ENCODE measurements at regions not wholly inside any gene's neighbourhood (a gene's known extent, or its start where the extent isn't known, plus 50 kb on each side); places are given as distances from the start of the nearest gene placed in this dataset.

DNA sequence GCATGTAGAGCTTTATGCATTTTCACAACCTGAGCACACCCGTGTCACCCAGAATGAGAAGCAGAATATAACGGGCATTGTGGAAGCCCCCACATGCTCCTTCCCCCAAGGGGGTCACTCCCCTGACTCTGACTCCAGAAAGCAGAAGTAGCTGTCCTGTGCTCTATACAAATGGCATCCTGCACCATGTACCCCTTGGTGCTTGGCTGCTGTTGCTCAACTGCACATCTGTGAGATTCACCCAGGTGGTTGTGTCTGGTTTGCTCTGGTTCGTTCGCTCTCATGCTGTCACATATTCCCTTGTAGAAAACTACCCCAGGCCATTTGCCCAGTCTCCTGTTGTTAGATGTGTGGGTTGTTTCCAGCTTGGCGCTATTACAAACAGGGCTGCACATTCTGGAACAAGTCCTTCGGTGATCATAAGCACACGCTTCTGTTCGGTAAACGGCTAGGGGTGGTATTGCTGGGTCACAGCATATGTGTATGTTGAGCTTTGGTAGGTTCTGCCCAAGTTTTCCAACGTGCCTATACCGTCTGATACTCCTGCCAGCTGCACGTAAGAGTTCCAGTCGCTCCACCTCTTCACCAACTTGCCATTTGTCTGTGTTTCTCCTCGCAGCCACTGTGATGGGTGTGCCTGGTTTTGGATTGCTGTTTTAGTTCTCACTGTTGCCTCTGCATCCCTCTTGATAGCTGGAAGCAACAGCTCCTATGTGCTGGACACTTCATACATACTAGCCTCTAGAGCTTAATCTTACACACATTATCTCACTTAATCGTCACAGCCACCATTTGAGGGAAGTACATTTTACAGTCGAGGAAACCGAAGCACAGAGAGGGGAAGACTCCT, 65.4 kb upstream of the SLC6A6 start:
- Histone ChIP-seq H3K36me3 (no peaks in the 10 kb centered on the region), H3K27me3 (no peaks in the 10 kb centered on the region), H3K4me3 (no peak overlapping the region), H3K9me3 (no peaks in the 10 kb centered on the region), H3K27ac (no peak overlapping the region), H3K4me1 (ENCODE audit: insufficient read depth) (no peaks in the 10 kb centered on the region)
- no peak for DNase-seq
- intact Hi-C loops (cut with DNase I) = no loop called here
- TF ChIP-seq EP300 (IDR thresholded peaks at IDR 0.05) (no peak), POLR2A (IDR thresholded peaks at IDR 0.05) (no peak)
- TF ChIP-seq, protein P1, sequence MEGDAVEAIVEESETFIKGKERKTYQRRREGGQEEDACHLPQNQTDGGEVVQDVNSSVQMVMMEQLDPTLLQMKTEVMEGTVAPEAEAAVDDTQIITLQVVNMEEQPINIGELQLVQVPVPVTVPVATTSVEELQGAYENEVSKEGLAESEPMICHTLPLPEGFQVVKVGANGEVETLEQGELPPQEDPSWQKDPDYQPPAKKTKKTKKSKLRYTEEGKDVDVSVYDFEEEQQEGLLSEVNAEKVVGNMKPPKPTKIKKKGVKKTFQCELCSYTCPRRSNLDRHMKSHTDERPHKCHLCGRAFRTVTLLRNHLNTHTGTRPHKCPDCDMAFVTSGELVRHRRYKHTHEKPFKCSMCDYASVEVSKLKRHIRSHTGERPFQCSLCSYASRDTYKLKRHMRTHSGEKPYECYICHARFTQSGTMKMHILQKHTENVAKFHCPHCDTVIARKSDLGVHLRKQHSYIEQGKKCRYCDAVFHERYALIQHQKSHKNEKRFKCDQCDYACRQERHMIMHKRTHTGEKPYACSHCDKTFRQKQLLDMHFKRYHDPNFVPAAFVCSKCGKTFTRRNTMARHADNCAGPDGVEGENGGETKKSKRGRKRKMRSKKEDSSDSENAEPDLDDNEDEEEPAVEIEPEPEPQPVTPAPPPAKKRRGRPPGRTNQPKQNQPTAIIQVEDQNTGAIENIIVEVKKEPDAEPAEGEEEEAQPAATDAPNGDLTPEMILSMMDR (IDR thresholded peaks at IDR 0.05) = no peak
- WGBS, 3 donors = 54 to 66% (median 60%) methylated on average over 17 of the region's 17 CpGs

DNA sequence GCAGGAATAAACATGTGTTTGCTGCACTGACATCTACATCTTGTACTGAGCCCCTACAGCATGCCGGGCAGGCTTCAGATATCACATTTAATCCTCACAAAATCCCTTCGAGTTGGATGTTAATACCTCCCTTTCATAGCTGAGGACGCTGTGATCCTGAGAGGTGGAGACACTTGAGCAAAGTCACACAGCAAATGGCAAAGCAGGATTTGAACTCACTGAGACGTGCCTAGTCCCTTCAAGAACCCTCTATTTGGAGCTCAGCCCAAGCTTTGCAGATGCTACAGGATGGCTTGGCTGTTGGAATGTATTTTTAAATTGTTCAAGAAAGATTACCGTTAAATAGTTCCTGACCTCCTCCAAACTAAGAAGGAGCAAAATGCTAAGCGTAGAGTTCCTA, 64.6 kb upstream of the SLC6A6 start:
- intact Hi-C loops (cut with DNase I) = no loop called here

DNA sequence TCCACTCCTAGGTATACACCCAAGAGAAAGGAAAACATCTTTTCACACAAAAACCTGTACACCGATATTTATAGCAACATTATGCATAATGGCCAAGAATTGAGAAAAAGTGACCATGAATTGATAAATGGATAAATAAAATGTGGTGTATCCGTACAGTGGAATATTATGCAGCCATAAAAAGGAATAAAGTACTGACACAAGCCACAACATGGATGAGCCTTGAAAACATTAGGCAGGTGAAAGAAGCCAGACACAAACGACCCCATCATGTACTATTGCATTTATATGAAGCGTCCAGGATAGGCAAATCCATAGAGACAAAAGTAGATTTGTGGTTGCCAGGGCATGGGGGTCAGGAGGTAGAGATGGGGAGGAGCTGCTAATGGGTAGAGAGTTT, 64.2 kb upstream of the SLC6A6 start:
- Histone ChIP-seq H3K9me3 (no peaks in the 10 kb centered on the region), H3K36me3 (no peaks in the 10 kb centered on the region), H3K4me1 (ENCODE audit: insufficient read depth) (no peaks in the 10 kb centered on the region), H3K27ac (no peak overlapping the region), H3K4me3 (no peak overlapping the region), H3K27me3 (no peaks in the 10 kb centered on the region)
- intact Hi-C loops (cut with DNase I) = no loop called here
- no peak for TF ChIP-seq EP300 (IDR thresholded peaks at IDR 0.05)
- TF ChIP-seq, protein P1 (IDR thresholded peaks at IDR 0.05) = no peak
- DNase-seq = no peak
- WGBS, 3 donors = 60 to 73% (median 68%) methylated on average over 4 of the region's 4 CpGs

More for the DNA sequence above, 64.6 kb upstream of the SLC6A6 start:
- no peaks in the 10 kb centered on the region for H3K36me3 ChIP-seq
- H3K4me3 ChIP-seq = no peak overlapping the region
- no peaks in the 10 kb centered on the region for H3K27me3 ChIP-seq
- H3K4me1 ChIP-seq (ENCODE audit: insufficient read depth) = no peaks in the 10 kb centered on the region
- DNase-seq = no peak
- no peak overlapping the region for H3K27ac ChIP-seq
- WGBS, 3 donors = 53 to 65% (median 55%) methylated on average over 6 of the region's 6 CpGs
- TF ChIP-seq, protein P1 (IDR thresholded peaks at IDR 0.05) = no peak
- TF ChIP-seq POLR2A (IDR thresholded peaks at IDR 0.05) = no peak
- TF ChIP-seq EP300 (IDR thresholded peaks at IDR 0.05) = no peak
- H3K9me3 ChIP-seq = no peaks in the 10 kb centered on the region

DNA sequence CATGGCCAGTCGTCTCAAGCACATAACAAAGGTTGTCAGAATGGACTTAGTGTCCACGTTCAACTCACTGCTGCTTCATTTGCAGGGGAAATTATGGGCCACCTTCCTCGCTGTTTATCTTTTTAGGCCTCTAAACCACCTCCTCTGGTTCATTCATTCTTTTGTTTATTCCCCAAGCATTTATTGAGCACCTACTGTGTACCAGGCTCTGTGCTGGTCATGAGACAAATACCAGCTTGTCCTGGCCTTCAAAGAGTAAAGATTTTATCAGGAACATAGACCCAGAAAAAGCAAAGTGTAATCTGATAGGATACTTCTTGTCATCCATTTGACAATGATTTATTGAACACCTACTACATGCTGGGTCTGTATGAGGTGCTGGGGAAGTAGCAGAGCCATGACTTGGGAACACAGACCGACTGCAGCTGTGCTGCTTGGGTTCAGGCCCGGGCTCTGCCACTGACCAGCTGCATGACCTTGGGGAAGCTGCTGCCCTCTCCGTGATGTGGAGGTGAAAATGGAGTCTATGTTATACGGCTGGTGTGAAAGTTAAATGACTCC, 63.4 kb upstream of the SLC6A6 start:
- no peak overlapping the region for H3K4me3 ChIP-seq
- H3K4me1 ChIP-seq (ENCODE audit: insufficient read depth) = no peaks in the 10 kb centered on the region
- no peak for DNase-seq
- H3K9me3 ChIP-seq = no peaks in the 10 kb centered on the region
- intact Hi-C loops (cut with DNase I) = no loop called here
- H3K27ac ChIP-seq = no peak overlapping the region
- no peaks in the 10 kb centered on the region for H3K27me3 ChIP-seq
- no peaks in the 10 kb centered on the region for H3K36me3 ChIP-seq
- TF ChIP-seq EP300 (IDR thresholded peaks at IDR 0.05) = no peak
- TF ChIP-seq, protein P1 (IDR thresholded peaks at IDR 0.05) = no peak
- no peak for TF ChIP-seq POLR2A (IDR thresholded peaks at IDR 0.05)
- 67 to 85% (median 70%) methylated on average over 7 of the region's 7 CpGs for WGBS, 3 donors

Data from ovary (tissue), 7 donors.